Ovary (tissue), 7 donors: ENCODE measurements at regions not wholly inside any gene's neighbourhood (a gene's known extent, or its start where the extent isn't known, plus 50 kb on each side); places are given as distances from the start of the nearest gene placed in this dataset.
"Not testable (repeated sequence)": the region's sequence is repeated elsewhere in the genome, so short reads cannot be mapped to it uniquely, and the experiment has no call there.

ENCODE experiments used
- DNase-seq, 5 donors: peaks; one replicate each; pipeline ENCODE4 v3.0.0-alpha.2; 2019 to 2020
- H3K27ac ChIP-seq, 2 donors: fragments of 200-600 bp; one replicate each; pipeline versions ENCODE4 v1.5.1 to v1.8.0; 2019 to 2022
- H3K27me3 ChIP-seq: fragments of 200-600 bp; one replicate; pipeline ENCODE4 v1.8.0; 2022
- H3K36me3 ChIP-seq: fragments of 200-600 bp; sonication (generic); one replicate; pipeline ENCODE4 v1.5.1; 2019
- H3K4me1 ChIP-seq: one replicate; pipeline ENCODE4 v1.8.1; 2013; ENCODE audit warnings: mild to moderate bottlenecking, moderate library complexity; ENCODE audit not compliant: insufficient read depth
- H3K4me3 ChIP-seq: fragments of 200-600 bp; sonication (generic); one replicate; pipeline ENCODE4 v1.5.1; 2017
- H3K9me3 ChIP-seq, 2 donors: fragments of 200-600 bp in 1 of 2; sonication (generic) in 1 of 2; one replicate each; pipeline versions ENCODE4 v1.5.1 to v1.8.1; 2013 to 2019; ENCODE audit warnings: mild to moderate bottlenecking in 1 of 2, moderate library complexity in 1 of 2
- EP300 ChIP-seq: sonication (generic); formaldehyde crosslinking; IDR thresholded peaks from one replicate; pipeline ENCODE4 v1.6.1; 2017; ENCODE audit warnings: antibody characterized with exemption
- POLR2A ChIP-seq: fragments of 450-650 bp; IDR thresholded peaks from one replicate; pipeline ENCODE4 v1.6.1; 2017; ENCODE audit warnings: antibody characterized with exemption, mild to moderate bottlenecking, moderate library complexity
- WGBS, 3 donors: extraction: QIAGEN DNeasy Blood & Tissue Kit in 1 of 3; methylation state at CpG; one replicate each; pipeline versions ENCODE4 v1.1.5 to v1.1.7; 2013 to 2017; 5-methylcytosine and 5-hydroxymethylcytosine counted together
- intact Hi-C, 4 donors: fragments of 100-400 bp; cut with DNase I; formaldehyde crosslinking; loops; one replicate each; pipeline versions ENCODE4 v1.11.0 to v1.15.1; 2022 to 2023
- TF ChIP-seq, protein P1 (sequence below), 3 donors: fragments of 450-650 bp in 2 of 3; fragments of 200-600 bp in 1 of 3; IDR thresholded peaks; one replicate each; pipeline versions ENCODE4 v1.5.1 to v1.8.0; 2016 to 2022; ENCODE audit warnings: antibody characterized with exemption in 3 of 3, mild to moderate bottlenecking in 1 of 3
- donor health status: DM: no; HTN: no; CAD: no; lungs with moderate emphysema.
- donor health status: DM: no; HTN: no; CAD: no.
- donor health status: Bipolar disorder and iron deficiency.
- donor health status: DM: no; HTN: no; CAD: no.
- donor health status: DM: yes; HTN: yes; CAD: no.

DNA sequence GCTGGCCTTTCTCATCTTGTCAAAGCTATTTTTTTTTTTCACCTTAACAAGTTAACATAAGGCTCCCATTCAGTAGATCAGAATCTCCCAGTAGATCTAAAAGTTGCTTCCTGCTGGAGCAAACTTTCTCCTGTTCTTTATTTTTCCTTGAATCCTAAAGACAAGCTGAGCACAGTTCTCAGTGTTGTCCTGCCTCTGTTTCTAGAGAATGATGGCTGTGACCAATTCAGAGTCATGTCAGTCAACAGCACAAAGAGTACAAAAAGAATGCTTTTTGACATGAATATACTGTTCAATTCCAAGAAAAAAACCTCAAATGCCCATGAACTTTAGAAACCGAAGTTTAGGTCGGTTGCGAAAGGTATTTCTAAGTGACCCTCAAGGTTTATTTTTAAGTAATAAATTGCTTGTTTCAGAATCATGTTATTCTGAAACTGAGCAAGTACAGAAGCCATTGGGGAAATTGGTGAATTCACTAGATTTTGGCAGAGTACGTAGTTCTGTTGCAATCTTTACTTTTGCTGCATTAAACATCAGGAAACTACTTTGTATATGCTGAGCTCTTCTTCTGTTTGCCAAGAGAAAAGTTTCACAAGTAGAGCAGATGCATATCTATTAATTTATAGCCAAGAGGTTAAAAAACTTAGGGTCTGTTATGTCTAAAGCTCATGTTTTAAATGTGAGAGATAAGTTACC lies 161.7 kb upstream of the RPS23 start:
- TF ChIP-seq POLR2A: no peak
- TF ChIP-seq EP300: no peak
- TF ChIP-seq, protein P1, sequence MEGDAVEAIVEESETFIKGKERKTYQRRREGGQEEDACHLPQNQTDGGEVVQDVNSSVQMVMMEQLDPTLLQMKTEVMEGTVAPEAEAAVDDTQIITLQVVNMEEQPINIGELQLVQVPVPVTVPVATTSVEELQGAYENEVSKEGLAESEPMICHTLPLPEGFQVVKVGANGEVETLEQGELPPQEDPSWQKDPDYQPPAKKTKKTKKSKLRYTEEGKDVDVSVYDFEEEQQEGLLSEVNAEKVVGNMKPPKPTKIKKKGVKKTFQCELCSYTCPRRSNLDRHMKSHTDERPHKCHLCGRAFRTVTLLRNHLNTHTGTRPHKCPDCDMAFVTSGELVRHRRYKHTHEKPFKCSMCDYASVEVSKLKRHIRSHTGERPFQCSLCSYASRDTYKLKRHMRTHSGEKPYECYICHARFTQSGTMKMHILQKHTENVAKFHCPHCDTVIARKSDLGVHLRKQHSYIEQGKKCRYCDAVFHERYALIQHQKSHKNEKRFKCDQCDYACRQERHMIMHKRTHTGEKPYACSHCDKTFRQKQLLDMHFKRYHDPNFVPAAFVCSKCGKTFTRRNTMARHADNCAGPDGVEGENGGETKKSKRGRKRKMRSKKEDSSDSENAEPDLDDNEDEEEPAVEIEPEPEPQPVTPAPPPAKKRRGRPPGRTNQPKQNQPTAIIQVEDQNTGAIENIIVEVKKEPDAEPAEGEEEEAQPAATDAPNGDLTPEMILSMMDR (IDR thresholded peaks at IDR 0.05): no peak
- no peaks in the 10 kb centered on the region for H3K36me3 ChIP-seq
- H3K9me3 ChIP-seq: no peaks in the 10 kb centered on the region
- no peak for DNase-seq
- no peaks in the 10 kb centered on the region for H3K27me3 ChIP-seq
- H3K4me3 ChIP-seq: no peak overlapping the region
- intact Hi-C loops: no loop called here
- H3K4me1 ChIP-seq: no peaks in the 10 kb centered on the region
- 63 to 68% (median 65%) methylated on average over 4 of the region's 4 CpGs for WGBS, 3 donors
- no peak overlapping the region for H3K27ac ChIP-seq

DNA sequence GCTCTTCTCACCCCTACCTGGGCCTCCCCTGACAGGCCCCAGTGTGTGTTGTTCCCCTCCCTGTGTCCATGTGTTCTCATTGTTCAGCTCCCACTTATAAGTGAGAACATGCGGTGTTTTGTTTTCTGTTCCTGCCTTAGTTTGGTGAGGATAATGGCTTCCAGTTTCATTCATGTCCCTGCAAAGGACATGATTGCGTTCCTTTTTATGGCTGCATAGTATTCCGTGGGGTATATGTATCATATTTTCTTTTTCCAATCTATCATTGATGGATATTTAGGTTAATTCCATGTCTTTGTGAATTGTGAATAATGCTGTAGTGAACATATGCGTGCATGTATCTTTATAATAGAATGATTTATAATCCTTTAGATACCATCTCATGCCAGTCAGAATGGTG lies 159.4 kb upstream of the RPS23 start:
- H3K27ac ChIP-seq, H3K36me3 ChIP-seq, intact Hi-C loops, DNase-seq, H3K9me3 ChIP-seq, H3K27me3 ChIP-seq, H3K4me1 ChIP-seq, H3K4me3 ChIP-seq: not testable (repeated sequence)
- 72 to 74% (median 73%) methylated on average over 4 of the region's 4 CpGs for WGBS, 3 donors

DNA sequence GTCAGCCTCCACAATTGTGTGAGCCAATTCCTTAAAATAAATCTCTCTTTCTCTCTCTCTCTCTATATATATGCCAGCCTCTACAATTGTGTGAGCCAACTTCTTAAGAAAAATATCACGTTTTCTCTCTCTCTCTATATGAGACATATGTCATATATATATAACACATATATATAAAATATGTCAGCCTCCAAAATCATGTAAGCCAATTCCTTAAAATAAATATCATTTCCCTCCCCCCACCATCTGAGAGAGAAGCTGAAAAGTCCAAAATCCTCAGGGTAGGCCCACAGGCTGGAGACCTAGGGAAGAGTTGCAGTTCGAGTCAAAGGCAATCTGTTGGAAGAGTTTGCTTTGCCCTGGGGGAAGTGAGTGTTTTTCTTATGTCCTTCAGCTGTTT lies 158.1 kb upstream of the RPS23 start:
- Histone ChIP-seq H3K27me3 (no peaks in the 10 kb centered on the region), H3K27ac (no peak overlapping the region), H3K4me1 (no peaks in the 10 kb centered on the region), H3K4me3 (no peak overlapping the region), H3K36me3 (no peaks in the 10 kb centered on the region), H3K9me3 (no peaks in the 10 kb centered on the region)
- TF ChIP-seq POLR2A (no peak), EP300 (no peak)
- TF ChIP-seq, protein P1 (IDR thresholded peaks at IDR 0.05): no peak
- intact Hi-C loops: no loop called here
- 50 to 84% (median 61%) methylated on average over 2 of the region's 2 CpGs for WGBS, 3 donors
- no peak for DNase-seq

DNA sequence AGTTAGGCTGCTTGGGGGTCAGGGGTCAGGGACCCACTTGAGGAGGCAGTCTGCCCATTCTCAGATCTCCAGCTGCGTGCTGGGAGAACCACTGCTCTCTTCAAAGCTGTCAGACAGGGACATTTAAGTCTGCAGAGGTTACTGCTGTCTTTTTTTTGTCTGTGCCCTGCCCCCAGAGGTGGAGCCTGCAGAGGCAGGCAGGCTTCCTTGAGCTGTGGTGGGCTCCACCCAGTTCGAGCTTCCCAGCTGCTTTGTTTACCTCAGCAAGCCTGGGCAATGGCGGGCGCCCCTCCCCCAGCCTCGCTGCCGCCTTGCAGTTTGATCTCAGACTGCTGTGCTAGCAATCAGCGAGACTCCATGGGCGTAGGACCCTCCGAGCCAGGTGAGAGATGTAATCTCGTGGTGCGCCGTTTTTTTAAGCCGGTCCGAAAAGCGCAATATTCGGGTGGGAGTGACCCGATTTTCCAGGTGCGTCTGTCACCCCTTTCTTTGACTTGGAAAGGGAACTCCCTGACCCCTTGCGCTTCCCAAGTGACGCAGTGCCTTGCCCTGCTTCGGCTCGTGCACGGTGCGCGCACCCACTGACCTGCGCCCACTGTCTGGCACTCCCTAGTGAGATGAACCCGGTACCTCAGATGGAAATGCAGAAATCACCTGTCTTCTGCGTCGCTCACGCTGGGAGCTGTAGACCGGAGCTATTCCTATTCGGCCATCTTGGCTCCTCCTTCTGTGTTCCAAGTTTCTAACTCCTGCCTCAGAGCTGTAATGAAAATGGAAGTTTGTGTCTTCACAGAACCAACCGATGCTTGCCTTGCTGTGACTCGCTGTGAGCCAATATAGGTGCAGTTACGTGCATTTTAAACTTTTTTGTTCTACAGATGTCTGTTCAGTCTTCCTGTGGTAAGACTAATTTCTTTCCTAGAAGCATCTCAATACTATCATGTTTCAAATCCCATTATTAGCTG lies 156.8 kb upstream of the RPS23 start:
- DNase-seq, H3K4me3 ChIP-seq, H3K9me3 ChIP-seq, intact Hi-C loops, H3K27me3 ChIP-seq, H3K4me1 ChIP-seq, H3K27ac ChIP-seq, H3K36me3 ChIP-seq: not testable (repeated sequence)
- WGBS, 3 donors: 86 to 93% (median 88%) methylated on average over 27 to 35 of the region's 35 CpGs

DNA sequence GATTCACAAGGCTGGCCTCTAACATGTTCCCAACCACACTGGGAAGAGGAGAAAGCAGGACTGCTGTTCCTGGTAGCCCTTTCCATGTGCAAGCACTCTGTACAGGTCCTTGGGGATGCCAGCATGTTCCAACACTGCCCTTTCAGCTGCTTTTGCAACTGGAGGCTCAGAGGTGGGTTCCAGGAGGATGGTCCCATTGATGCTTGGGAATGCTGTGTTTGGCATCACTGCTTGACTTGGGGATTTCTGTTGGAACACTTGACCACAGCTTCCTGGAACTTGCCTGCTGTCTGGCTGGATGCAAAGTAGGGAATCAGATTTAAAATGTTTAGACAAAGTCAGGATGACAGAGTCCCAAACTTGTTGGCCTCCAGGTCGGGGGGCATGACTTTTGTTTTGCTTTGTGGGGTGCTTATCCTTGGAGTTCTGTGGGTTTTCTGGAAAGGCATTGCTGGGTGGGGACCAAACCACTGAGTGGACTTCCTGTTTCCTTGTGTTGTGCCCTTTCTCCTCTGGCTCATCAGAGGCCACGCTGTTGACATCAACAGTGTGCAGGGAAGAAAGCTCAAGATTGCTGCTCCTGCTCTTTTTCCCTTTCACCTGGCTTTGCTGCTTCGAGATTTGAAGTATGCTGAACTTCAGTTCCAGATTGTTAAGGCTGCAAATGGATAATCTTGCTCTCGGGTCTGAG lies 148.5 kb upstream of the RPS23 start:
- TF ChIP-seq, protein P1 (IDR thresholded peaks at IDR 0.05): no peak
- no peak for TF ChIP-seq POLR2A
- TF ChIP-seq EP300: no peak
- no peaks in the 10 kb centered on the region for H3K27me3 ChIP-seq
- 82 to 85% (median 85%) methylated on average over 4 of the region's 4 CpGs for WGBS, 3 donors

More for the DNA sequence above, 148.5 kb upstream of the RPS23 start:
- intact Hi-C loops: no loop called here
- Histone ChIP-seq H3K4me1 (no peaks in the 10 kb centered on the region), H3K36me3 (no peaks in the 10 kb centered on the region), H3K27ac (no peak overlapping the region), H3K4me3 (no peak overlapping the region), H3K9me3 (no peaks in the 10 kb centered on the region)
- DNase-seq: no peak
